ENCODE measurements at regions not wholly inside any gene's neighbourhood (a gene's known extent, or its start where the extent isn't known, plus 50 kb on each side); places are given as distances from the start of the nearest gene placed in this dataset.

DNA sequence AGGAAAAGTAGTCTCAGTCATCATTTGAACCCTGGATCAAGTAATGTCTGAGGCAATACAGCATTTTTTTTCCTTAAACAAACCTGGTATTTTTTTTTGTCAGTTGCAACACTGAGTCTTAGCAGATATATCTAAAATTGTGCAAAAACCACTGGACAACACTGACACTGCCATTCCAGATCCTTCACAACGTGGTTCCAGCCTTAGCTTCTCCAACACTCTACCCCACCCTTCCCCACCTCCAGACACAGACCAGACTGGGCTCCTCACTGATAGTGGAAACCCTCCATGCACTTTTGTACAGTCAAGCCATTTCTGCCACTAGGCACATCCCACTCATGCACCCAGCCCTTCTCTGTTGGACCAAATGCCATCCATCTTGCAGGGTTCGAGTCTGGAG is 199.6 kb upstream of the CTNNB1 start:
- no peak for DNase-seq (ENCODE audit: extremely low read depth, low read depth)
- H3K4me3 ChIP-seq (replicated peaks; ENCODE audit: low read depth, low read length), result no peak overlapping the region
- TF ChIP-seq, protein P1, sequence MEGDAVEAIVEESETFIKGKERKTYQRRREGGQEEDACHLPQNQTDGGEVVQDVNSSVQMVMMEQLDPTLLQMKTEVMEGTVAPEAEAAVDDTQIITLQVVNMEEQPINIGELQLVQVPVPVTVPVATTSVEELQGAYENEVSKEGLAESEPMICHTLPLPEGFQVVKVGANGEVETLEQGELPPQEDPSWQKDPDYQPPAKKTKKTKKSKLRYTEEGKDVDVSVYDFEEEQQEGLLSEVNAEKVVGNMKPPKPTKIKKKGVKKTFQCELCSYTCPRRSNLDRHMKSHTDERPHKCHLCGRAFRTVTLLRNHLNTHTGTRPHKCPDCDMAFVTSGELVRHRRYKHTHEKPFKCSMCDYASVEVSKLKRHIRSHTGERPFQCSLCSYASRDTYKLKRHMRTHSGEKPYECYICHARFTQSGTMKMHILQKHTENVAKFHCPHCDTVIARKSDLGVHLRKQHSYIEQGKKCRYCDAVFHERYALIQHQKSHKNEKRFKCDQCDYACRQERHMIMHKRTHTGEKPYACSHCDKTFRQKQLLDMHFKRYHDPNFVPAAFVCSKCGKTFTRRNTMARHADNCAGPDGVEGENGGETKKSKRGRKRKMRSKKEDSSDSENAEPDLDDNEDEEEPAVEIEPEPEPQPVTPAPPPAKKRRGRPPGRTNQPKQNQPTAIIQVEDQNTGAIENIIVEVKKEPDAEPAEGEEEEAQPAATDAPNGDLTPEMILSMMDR (IDR thresholded peaks at IDR 0.05; ENCODE audit: low read depth, low read length, missing control alignments), result no peak

DNA sequence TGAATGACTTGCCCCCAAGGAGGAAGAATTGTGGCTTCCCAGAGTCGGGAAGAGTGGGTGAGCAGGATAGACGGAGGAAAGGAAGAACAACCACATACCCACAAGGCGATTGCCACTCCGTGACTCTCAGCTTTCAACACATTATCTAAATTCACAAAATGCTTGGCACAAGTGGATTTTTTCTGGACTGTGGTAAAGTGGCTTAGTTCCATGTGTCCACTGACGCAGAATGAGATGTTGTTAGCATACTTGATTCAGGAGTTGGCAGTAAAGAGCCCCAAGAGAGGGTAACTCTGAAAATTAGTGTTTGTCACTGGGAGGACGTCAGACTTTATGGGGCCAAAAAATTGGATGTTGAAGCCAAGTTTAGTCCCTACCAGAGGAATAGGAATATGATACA is 198.8 kb upstream of the CTNNB1 start:
- TF ChIP-seq, protein P1 (IDR thresholded peaks at IDR 0.05; ENCODE audit: low read depth, low read length, missing control alignments), result no peak
- H3K4me3 ChIP-seq (replicated peaks; ENCODE audit: low read depth, low read length), result no peak overlapping the region
- no peak for DNase-seq (ENCODE audit: extremely low read depth, low read depth)

DNA sequence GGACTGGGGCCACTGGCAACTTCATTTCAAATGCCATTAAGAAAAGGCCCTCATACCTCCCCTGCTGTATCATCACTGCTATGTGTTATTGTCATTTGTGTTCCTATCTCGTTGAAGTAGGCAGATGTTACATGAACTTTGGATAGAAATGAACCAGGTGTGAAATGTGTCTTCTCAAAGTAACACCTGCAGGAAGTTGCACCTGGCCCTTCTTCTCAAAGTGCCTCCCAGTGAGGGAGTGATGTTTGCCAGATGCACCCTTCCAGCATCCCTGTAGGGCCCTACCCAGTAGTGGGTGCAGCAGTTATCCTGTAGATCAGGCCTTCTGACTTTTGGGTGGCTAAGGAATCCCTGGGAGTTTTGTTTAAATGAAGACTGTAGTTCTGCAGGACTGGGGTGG is 197.7 kb upstream of the CTNNB1 start:
- TF ChIP-seq, protein P1 (IDR thresholded peaks at IDR 0.05; ENCODE audit: low read depth, low read length, missing control alignments), result no peak
- no peak for DNase-seq (ENCODE audit: extremely low read depth, low read depth)
- no peak overlapping the region for H3K4me3 ChIP-seq (replicated peaks; ENCODE audit: low read depth, low read length)

DNA sequence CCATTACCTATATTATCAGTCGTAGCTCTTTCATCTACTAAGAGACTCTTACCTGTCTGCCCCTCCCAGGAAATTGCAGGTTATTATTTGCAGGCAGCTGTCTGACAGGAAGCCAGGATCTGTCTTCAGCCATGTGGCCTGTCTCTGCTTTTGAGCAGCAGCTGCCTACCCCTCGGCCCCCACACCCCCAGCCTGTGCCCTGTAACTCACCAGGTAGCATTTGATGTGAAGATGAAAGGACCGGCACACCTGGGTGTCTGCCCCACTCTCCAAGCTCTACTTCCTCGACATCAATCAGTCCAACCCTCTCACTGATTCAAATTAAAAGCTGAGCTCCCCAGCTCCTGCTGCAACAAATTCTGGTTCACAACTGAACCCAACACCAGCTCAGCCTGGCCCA is 197.2 kb upstream of the CTNNB1 start:
- H3K4me3 ChIP-seq (replicated peaks; ENCODE audit: low read depth, low read length), result no peak overlapping the region
- no peak for DNase-seq (ENCODE audit: extremely low read depth, low read depth)
- TF ChIP-seq, protein P1 (IDR thresholded peaks at IDR 0.05; ENCODE audit: low read depth, low read length, missing control alignments), result no peak

DNA sequence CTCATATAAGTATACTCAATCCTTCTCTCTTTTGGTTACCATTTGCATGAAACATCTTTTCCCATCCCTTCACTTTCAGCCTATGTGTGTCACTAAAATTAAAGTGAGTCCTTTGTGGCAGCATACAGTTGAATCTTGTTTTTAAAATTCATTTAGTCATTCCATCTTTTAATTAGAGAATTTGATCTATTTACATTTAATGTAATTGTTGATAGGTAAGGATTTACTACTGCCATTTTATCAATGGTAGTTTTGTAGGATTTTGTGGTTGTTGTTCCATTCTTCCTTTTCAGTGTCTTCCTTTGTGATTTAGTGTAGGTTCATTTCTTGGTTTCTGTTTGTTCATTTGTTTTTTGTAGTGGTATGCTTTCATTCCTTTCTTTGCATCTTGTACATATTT is 191.9 kb upstream of the CTNNB1 start:
- TF ChIP-seq, protein P1 (IDR thresholded peaks at IDR 0.05; ENCODE audit: low read depth, low read length, missing control alignments), result no peak
- DNase-seq (ENCODE audit: extremely low read depth, low read depth), result no peak
- no peak overlapping the region for H3K4me3 ChIP-seq (replicated peaks; ENCODE audit: low read depth, low read length)

DNA sequence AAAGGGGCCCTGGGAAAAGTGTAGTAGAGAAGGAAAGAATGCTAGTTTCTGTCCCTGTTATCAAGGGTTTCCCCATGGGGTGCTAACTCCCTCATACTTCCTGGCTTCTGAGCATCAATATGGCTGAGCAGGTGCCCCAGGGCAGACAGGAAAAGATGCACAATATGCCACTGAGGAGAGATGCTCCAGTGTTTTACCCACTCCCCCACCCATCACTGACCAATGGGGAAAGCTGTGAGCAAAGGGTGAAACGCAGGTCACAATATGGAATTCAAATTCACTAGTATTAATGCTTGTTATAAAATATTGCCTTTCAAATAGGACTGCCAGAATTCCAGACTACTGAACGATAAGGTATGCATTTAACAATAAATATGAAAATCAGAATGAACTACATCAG is 187.5 kb upstream of the CTNNB1 start:
- no peak for DNase-seq (ENCODE audit: extremely low read depth, low read depth)
- TF ChIP-seq, protein P1 (IDR thresholded peaks at IDR 0.05; ENCODE audit: low read depth, low read length, missing control alignments), result no peak
- H3K4me3 ChIP-seq (replicated peaks; ENCODE audit: low read depth, low read length), result no peak overlapping the region

DNA sequence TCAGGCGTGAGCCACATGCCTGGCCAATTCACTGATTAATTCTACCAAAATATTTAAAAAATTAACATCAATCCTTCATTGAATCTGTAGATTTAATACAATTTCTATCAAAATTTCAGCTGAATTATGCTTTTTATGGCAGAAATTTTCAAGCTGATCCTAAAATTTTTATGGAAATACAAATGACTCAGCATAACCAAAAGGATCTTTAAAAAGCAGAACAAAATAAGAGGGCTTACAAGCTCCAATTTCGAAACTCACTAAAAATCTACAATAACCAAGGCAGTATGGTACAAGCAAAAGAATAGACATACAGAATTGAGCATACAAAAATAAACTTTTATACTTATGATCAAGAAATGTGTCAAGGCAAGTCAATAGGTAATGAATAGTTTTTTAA is 180.4 kb upstream of the CTNNB1 start:
- H3K4me3 ChIP-seq (replicated peaks; ENCODE audit: low read depth, low read length), result no peak overlapping the region
- DNase-seq (ENCODE audit: extremely low read depth, low read depth), result no peak
- TF ChIP-seq, protein P1 (IDR thresholded peaks at IDR 0.05; ENCODE audit: low read depth, low read length, missing control alignments), result no peak

All from HFF-Myc (cell line).